Superior temporal gyrus (tissue), 1 donor: ENCODE measurements at regions not wholly inside any gene's neighbourhood (a gene's known extent, or its start where the extent isn't known, plus 50 kb on each side); places are given as distances from the start of the nearest gene placed in this dataset.
"Not testable (repeated sequence)": the region's sequence is repeated elsewhere in the genome, so short reads cannot be mapped to it uniquely, and the experiment has no call there.

Experiments
- DNase-seq: peaks from one replicate; pipeline ENCODE4 v3.0.0-alpha.2; 2016; ENCODE audit errors: extremely low spot score

GRCh38 chr16:48057048-48057447, 98.7 kb downstream of the ABCC12 start:
- DNase-seq = no peak

DNA sequence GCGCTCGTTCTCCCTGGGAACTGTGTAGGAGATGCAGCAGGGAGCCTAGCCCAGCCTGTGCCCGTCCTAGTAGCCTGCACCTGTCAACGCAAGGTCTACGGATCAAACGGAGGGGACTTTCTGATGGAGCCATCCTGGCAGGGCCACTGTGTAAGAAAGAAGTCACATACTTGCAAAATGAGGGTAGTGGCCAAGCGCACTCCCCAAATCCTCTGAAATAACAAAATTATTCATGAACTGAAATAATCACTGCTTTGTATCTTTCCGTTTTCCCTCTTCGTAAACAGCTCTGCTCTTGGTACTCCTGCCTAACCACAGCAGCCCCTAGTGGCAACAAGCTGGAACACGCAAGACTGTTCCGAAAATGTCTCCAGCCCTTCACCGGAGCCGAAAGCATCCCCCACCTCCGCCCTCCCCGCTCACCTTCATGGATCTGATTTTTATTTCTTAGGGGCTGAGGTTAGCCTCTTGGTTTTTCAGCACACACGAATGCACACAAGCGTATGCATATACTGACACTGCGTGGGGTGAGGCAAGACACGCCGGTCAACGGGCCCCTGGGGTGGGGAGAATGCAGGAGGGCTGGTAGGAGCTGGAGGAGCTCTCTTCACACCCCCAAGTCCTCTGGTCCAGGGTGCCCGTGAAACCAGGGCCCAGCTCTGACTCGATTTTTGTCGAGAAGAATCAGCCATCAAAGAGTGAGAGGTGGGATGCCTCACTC, 100.8 kb downstream of the ABCC12 start:
- peak; percentile 88 for DNase-seq

DNA sequence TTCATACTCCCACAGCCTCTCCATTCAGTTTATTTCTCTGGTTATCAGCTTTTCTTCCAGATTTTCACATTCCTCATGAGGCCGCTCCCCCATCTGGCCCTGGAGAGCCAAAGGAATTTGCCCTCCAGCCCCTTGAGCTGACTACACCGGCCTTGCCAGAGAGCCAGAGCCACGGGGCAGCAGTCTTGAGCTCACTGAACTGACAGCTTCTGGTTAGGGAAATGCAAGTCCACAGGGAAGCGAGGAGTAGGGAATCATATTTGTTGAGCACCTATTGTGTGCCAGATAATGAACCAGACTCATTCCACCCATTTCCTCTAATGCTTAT, 102.4 kb downstream of the ABCC12 start:
- peak; percentile 35 for DNase-seq

DNA sequence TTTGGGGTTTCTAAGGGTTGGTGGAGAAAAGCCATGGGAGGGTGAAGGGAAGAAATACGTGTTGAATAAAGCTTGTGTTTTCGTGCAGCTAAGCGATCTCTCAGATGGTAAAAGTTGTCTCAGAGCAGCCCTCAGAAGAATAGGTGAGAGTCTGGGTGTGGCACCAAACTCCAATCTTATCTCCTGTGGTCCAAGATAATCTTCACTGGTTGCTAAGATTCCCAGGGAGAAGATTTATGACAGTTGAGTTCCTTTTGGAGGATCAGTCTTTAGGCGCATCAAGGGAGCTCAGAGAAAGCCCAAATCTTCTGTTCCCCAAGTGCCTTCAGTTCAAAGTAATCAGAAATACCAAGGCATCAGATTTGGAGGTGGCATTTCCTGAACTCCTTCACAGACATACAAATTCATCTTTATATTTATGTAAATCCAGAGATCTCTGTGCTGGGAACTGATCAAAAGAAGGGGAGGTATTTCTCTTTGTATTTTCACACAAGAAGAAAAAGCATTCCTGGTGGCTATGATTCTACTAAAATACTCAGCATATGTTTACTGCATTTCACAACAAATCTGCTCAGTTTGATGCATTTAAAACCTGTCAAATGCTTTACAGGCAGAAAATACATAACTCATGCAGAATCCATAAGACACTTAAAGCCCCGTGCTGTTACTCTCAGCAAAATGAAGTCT, 102.9 kb downstream of the ABCC12 start:
- peak; percentile 23 for DNase-seq

DNA sequence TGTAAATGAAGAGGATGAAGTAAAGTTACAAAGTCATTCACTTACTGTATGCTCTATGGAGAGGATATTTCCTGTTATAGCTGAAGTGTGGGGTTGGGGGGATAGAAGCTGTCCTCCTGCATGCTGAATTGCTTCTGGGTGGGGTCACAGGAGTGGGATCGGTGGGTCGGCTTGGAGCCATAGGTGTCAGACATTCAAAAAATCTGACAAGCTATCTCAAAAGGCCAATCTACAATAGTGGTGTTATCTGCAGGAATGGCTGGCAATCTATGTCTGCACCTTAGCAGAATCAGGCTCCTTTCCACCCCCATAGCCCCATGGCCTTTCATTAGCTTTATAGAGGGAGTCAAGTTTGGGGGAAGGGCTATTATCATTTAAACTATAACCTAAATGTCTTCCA, 104.9 kb downstream of the ABCC12 start:
- no peak for DNase-seq

DNA sequence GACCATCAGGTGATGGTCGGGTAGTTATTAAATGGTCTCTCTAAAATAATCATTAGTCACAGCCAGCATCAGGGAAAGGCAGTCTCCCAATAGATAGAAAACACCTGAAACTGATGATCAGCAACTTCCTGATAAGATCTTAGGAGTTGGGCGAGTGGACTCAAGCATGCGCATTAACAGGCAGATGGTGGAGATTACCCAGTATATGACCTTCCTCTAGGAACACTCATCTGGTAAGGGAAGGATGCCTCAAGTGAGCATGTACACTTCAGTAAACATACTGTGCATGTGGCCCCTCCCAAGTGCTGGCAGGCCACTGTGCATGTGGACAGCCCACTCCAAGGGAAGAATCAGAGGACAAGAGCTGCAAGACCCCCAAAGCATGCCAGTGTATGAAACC, 105.9 kb downstream of the ABCC12 start:
- no peak for DNase-seq

DNA sequence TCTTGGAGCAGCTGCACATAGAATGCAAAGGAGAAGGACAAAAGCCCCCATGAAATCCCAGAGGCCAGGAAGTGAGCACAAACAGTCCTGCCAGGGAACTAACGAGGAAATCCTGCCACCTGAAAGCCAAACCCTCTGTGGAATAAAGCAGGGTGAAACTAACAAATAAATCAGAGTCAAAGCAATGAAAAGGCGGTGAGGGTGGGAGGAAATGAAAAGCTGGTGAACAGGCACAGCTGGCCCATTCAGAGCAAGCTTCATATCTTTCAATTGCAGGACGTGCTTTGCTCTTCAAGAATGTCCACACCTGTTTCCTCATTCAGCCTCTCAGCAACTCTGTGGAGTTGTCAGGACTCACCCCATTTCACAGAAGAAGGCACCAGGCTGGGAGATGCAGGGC, 108.1 kb downstream of the ABCC12 start:
- no peak for DNase-seq

DNA sequence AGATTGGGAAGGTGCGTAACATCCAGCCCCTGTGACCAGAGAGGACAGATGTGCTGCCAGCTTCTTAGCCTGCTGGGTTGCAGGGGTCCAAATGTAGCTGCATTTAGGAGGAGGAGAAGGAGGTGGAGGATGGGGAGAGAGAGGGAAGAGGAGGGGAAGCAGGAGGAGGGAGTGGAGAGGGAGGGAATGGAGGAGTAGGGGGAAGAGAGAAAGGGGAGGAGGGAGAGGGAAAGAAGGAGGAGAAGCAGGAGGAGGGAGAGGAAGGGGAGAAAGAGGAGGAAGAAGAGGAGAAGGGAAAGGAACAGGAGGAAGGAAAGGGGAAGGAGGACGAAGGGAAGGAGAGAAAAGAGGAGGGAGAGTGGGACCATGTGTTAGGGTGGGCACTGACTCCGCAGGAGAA, 108.6 kb downstream of the ABCC12 start:
- DNase-seq = no peak

GRCh38 chr16:48044117-48044516, 111.7 kb downstream of the ABCC12 start:
- no peak for DNase-seq

DNA sequence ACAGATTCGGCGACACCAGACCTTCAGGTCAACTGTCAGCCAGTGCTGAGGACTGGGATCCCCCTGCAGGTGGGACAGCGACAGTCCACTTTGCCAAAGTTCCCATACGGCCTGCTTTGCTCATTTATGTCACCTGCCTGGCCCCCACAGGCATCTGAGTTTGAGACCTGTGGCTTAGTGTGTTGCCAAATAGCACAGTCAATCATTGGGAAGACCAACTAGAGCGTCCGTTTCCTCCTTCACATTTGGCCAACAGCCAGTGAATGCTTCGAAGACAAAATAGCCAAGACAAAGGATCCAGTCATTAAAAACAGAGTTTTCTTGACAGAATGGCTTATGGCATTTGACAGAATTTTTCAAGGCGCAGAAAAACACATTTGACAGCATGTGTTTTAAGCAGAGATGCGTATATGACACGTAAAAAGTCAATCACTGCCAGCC, 113.8 kb downstream of the ABCC12 start:
- DNase-seq = no peak

DNA sequence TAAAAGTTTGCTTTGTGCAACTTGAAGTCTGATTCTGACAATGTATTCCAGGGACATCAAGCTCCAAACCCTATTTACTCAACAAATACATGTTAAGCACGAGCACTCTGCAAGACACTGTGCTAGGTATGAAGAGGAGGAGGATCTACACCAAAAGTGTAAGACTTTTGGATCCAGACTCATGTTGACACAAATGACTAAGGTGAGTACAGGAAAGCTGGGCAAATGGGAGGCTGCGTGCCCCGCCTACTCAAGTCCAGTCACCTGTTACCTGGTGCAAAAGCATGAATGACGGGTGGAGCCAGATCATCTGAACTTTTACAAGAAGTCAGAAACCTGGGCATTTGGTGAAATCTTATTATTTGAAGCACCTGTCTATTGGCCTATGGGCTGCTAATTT, 120.7 kb downstream of the ABCC12 start:
- no peak for DNase-seq

GRCh38 chr16:48030926-48031325, 124.9 kb downstream of the ABCC12 start:
- no peak for DNase-seq

DNA sequence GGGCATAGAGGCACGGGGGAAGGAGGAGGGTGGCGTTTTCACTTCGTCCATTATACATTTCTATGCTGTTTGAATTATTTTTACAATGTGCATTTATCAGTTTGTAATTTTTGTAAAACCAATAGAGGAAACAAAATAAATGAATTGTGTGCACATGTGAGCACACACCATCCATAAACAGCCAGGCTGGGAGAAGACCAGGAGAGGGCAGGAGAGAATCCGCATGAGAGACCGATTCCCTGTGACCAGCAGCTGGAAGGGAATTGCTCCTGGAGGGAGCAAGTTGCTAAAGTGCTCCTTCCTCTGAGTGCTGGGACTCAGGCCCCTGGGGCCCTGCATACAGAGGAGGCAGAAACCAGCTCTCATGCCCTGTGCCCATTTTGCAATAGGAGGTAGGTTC, 126.0 kb downstream of the ABCC12 start:
- DNase-seq = no peak

GRCh38 chr16:48025359-48025758, 130.4 kb downstream of the ABCC12 start:
- no peak for DNase-seq

- no peak for DNase-seq
These were observed 131.8 kb downstream of the ABCC12 start for GRCh38 chr16:48024042-48024441.

DNA sequence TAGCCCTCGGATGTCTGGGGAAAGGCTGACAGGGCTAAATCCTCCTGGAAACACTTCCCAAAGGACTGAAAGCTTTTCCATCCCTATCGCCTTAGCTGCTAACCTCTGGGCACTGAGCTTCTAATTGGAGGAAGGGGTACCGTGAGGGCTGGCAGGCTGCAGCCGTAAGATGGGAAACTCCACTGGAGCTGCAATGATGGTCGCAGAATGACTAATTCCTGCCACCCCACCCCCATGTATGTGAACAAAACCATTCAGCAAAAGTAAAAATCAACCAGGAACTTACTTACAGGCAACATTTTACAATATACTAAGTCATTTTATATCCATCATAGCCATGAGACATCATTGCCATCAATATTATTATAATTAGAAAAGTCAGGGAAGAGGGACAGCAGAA, 133.3 kb downstream of the ABCC12 start:
- no peak for DNase-seq

DNA sequence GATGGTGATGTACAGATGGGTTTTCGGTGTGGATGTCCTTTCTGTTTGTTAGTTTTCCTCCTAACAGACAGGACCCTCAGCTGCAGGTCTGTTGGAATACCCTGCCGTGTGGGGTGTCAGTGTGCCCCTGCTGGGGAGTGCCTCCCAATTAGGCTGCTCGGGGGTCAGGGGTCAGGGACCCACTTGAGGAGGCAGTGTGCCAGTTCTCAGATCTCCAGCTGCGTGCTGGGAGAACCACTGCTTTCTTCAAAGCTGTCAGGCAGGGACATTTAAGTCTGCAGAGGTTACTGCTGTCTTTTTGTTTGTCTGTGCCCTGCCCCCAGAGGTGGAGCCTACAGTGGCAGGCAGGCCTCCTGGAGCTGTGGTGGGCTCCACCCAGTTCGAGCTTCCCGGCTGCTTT, 135.2 kb downstream of the ABCC12 start:
- DNase-seq = not testable (repeated sequence)

GRCh38 chr16:48014349-48015135, 141.3 kb downstream of the ABCC12 start:
- DNase-seq = no peak

GRCh38 chr16:48013491-48013901, 142.3 kb downstream of the ABCC12 start:
- no peak for DNase-seq

- no peak for DNase-seq
These were observed 143.7 kb downstream of the ABCC12 start for GRCh38 chr16:48011878-48012658.

DNA sequence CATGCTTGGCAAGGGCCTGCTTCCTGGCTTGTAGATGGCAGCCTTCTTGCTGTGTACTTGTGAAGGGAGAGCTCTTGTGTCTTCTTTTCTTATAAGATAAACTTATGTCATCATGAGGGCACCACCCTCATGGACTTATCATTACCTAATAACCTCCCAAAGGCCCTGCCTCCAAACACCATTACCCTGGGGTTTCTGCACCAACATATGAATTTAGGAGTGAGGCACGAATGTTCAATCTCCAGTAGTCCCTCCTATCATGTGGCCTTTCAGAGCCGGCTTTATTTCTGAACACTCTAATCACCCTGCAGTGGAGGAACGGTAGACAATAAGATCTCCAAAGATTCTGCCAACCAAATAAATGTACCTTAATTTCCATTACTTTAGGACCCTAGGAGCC, 144.3 kb downstream of the ABCC12 start:
- no peak for DNase-seq

- DNase-seq = no peak
These were observed 147.7 kb downstream of the ABCC12 start for GRCh38 chr16:48008011-48008525.
